DOHH2 (cell line): ENCODE measurements at regions not wholly inside any gene's neighbourhood (a gene's known extent, or its start where the extent isn't known, plus 50 kb on each side); places are given as distances from the start of the nearest gene placed in this dataset.

Experiments used
- H3F3A ChIP-seq: fragments of 200-600 bp; sonication (generic), shearing (Covaris generic); 2 replicates; pipeline ENCODE4 v1.6.0; 2016; ENCODE audit warnings: antibody characterized with exemption, mild to moderate bottlenecking; ENCODE audit not compliant: control insufficient read depth, insufficient read depth
- H3K27ac ChIP-seq: fragments of 200-600 bp; sonication (generic); 2 replicates; pipeline ENCODE4 v1.5.1; 2014; ENCODE audit warnings: low read depth, mild to moderate bottlenecking, low read length, moderate library complexity
- H3K27me3 ChIP-seq: fragments of 200-600 bp; sonication (generic); 2 replicates; pipeline ENCODE4 v1.6.1; 2014; ENCODE audit warnings: mild to moderate bottlenecking, low read length, mixed read lengths; ENCODE audit not compliant: control insufficient read depth
- H3K36me3 ChIP-seq: fragments of 200-600 bp; sonication (generic); 2 replicates; pipeline ENCODE4 v1.6.1; 2014; ENCODE audit warnings: mild to moderate bottlenecking, low read length, moderate library complexity, mixed read lengths; ENCODE audit not compliant: control insufficient read depth
- H3K4me1 ChIP-seq: fragments of 200-600 bp; sonication (generic); 2 replicates; pipeline ENCODE4 v1.6.1; 2014; ENCODE audit warnings: mild to moderate bottlenecking, low read length, mixed read lengths; ENCODE audit not compliant: control insufficient read depth
- H3K4me2 ChIP-seq: fragments of 200-600 bp; sonication (generic); 2 replicates; pipeline ENCODE4 v1.6.0; 2014; ENCODE audit warnings: mild to moderate bottlenecking, low read length, moderate library complexity
- H3K4me3 ChIP-seq: fragments of 200-600 bp; sonication (generic); 2 replicates; pipeline ENCODE4 v1.5.1; 2014; ENCODE audit warnings: mild to moderate bottlenecking, low read length, mixed read lengths
- H3K79me2 ChIP-seq: fragments of 200-600 bp; sonication (generic); 2 replicates; pipeline ENCODE4 v1.6.1; 2014; ENCODE audit warnings: mild to moderate bottlenecking, low read length, mixed read lengths; ENCODE audit not compliant: control insufficient read depth
- H3K9me2 ChIP-seq: fragments of 200-600 bp; sonication (generic); replicated peaks from 2 replicates; pipeline ENCODE4 v1.6.1; 2014; ENCODE audit warnings: mild to moderate bottlenecking, low read length, mixed read lengths; ENCODE audit not compliant: control insufficient read depth
- H3K9me3 ChIP-seq: fragments of 200-600 bp; sonication (generic); 2 replicates; pipeline ENCODE4 v1.6.1; 2014; ENCODE audit warnings: antibody characterized with exemption, low read length, mixed read lengths; ENCODE audit not compliant: control insufficient read depth, insufficient read depth
- H4K20me1 ChIP-seq: fragments of 200-600 bp; sonication (generic); 2 replicates; pipeline ENCODE4 v1.6.0; 2014; ENCODE audit warnings: low read depth, mild to moderate bottlenecking, antibody characterized with exemption, low read length, moderate library complexity; ENCODE audit not compliant: control insufficient read depth, insufficient read depth
- CTCF ChIP-seq: fragments of 200-600 bp; sonication (generic); IDR thresholded peaks from one replicate; pipeline ENCODE4 v1.5.1; 2014; ENCODE audit warnings: antibody characterized with exemption, mild to moderate bottlenecking, low read depth, low read length; ENCODE audit not compliant: poor library complexity, severe bottlenecking
- EZH2phosphoT487 ChIP-seq: fragments of 200-600 bp; sonication (generic); IDR thresholded peaks from 2 replicates; pipeline ENCODE4 v1.6.1; 2017; ENCODE audit warnings: borderline replicate concordance, mild to moderate bottlenecking, antibody characterized with exemption, low read length, moderate library complexity, mixed read lengths

DNA sequence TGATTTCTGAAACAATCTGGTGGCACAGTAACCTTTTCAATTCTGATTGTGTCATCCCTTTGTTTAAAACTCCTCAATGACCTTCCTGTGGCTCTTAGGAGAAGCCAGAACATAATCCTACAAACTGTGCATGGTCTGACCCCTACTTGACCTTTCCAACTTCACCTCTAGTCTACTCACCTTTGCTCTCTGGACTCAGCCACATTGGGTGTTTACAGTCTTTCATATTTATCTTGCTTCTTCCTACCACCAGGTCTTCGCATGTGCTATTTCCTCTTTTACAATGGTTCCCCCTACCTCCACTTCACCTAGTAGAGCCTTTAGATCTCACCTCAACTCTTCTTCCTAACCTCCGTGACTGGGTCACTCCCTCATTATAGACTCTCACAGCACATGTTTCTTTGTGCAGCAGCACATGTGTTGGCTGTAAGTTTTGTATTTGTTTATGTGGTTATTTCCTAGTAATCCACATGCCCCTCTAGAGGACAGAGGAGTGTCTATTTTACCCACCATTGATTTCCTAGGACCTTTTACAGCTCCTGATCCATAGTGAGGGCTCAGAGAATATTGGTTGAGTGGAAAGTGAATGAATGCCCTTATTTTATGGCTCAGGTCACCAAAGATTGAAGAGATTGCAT lies 320.8 kb upstream of the MEIS1 start:
- TF ChIP-seq EZH2phosphoT487 (no peak), CTCF (no peak)
- Histone ChIP-seq H3F3A (no peaks in the 10 kb centered on the region), H3K4me2 (no peak overlapping the region), H3K27ac (no peak overlapping the region), H3K79me2 (no peaks in the 10 kb centered on the region), H3K9me2 (no peaks in the 10 kb centered on the region), H3K4me1 (no peaks in the 10 kb centered on the region), H3K36me3 (no peaks in the 10 kb centered on the region), H4K20me1 (no peaks in the 10 kb centered on the region), H3K4me3 (no peak overlapping the region), H3K27me3 (no peaks in the 10 kb centered on the region), H3K9me3 (no peaks in the 10 kb centered on the region)

GRCh38 chr2:66111706-66112105 lies 323.2 kb upstream of the MEIS1 start:
- Histone ChIP-seq H3K27ac (no peak overlapping the region), H3K4me2 (no peak overlapping the region), H3K36me3 (no peaks in the 10 kb centered on the region), H3K9me3 (no peaks in the 10 kb centered on the region), H3K27me3 (no peaks in the 10 kb centered on the region), H4K20me1 (no peaks in the 10 kb centered on the region), H3K4me1 (no peaks in the 10 kb centered on the region), H3K79me2 (no peaks in the 10 kb centered on the region), H3F3A (no peaks in the 10 kb centered on the region), H3K4me3 (no peak overlapping the region), H3K9me2 (no peaks in the 10 kb centered on the region)
- TF ChIP-seq EZH2phosphoT487 (no peak), CTCF (no peak)

DNA sequence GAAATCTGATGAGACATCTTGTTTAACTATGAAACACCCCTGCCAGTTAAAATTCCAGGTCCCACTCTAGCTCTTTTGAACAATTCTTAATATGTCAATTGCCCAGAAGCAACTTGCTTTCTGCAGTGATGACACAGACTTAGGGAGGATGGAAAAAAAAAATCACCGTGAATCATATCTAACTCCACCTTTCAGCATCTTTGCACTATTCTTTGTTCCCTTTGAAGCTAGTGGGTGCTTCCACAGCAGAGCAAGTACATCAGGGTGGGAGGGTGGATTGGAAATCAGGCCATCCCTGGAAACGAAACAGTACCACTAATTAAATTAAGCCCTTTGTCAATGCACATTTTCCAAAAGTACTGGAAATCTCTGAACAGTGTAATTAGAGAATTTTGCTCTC lies 324.3 kb upstream of the MEIS1 start:
- Histone ChIP-seq H3K36me3 (no peaks in the 10 kb centered on the region), H3K9me3 (no peaks in the 10 kb centered on the region), H3K9me2 (no peaks in the 10 kb centered on the region), H4K20me1 (no peaks in the 10 kb centered on the region), H3K79me2 (no peaks in the 10 kb centered on the region), H3K4me3 (no peak overlapping the region), H3K4me2 (no peak overlapping the region), H3K4me1 (no peaks in the 10 kb centered on the region), H3K27me3 (no peaks in the 10 kb centered on the region), H3K27ac (no peak overlapping the region), H3F3A (no peaks in the 10 kb centered on the region)
- TF ChIP-seq CTCF = no peak
- TF ChIP-seq EZH2phosphoT487 = no peak
